ENCODE measurements at regions not wholly inside any gene's neighbourhood (a gene's known extent, or its start where the extent isn't known, plus 50 kb on each side); places are given as distances from the start of the nearest gene placed in this dataset.

- no peak for DNase-seq (ENCODE audit: low read depth, low spot score)
Observed at GRCh38 chr21:18191139-18191538, 53.5 kb upstream of the CHODL start.

- DNase-seq (ENCODE audit: low read depth, low spot score): no peak
Observed at GRCh38 chr21:18178509-18178908, 66.1 kb upstream of the CHODL start.

- no peak for DNase-seq (ENCODE audit: low read depth, low spot score)
Observed at GRCh38 chr21:18174370-18174769, 70.3 kb upstream of the CHODL start.

- DNase-seq (ENCODE audit: low read depth, low spot score): no peak
Observed at GRCh38 chr21:18170829-18171228, 73.8 kb upstream of the CHODL start.

GRCh38 chr21:18170221-18170620, 74.4 kb upstream of the CHODL start:
- DNase-seq (ENCODE audit: low read depth, low spot score): no peak

GRCh38 chr21:18168108-18168507, 76.5 kb upstream of the CHODL start:
- DNase-seq (ENCODE audit: low read depth, low spot score): no peak

- no peak for DNase-seq (ENCODE audit: low read depth, low spot score)
Observed at GRCh38 chr21:18164933-18165332, 79.7 kb upstream of the CHODL start.

- no peak for DNase-seq (ENCODE audit: low read depth, low spot score)
Observed at GRCh38 chr21:18164483-18164882, 80.2 kb upstream of the CHODL start.

- DNase-seq (ENCODE audit: low read depth, low spot score): no peak
Observed at GRCh38 chr21:18163956-18164355, 80.7 kb upstream of the CHODL start.

GRCh38 chr21:18161841-18162240, 82.8 kb upstream of the CHODL start:
- no peak for DNase-seq (ENCODE audit: low read depth, low spot score)

GRCh38 chr21:18157406-18157805, 87.2 kb upstream of the CHODL start:
- DNase-seq (ENCODE audit: low read depth, low spot score): no peak

GRCh38 chr21:18155508-18156193, 89.0 kb upstream of the CHODL start:
- DNase-seq (ENCODE audit: low read depth, low spot score): peak; percentile 57

- DNase-seq (ENCODE audit: low read depth, low spot score): no peak
Observed at GRCh38 chr21:18153063-18153462, 91.6 kb upstream of the CHODL start.

GRCh38 chr21:18152371-18152770, 92.3 kb upstream of the CHODL start:
- DNase-seq (ENCODE audit: low read depth, low spot score): no peak

GRCh38 chr21:18151046-18151445, 93.6 kb upstream of the CHODL start:
- DNase-seq (ENCODE audit: low read depth, low spot score): no peak

GRCh38 chr21:18148401-18148800, 96.2 kb upstream of the CHODL start:
- no peak for DNase-seq (ENCODE audit: low read depth, low spot score)

GRCh38 chr21:18147678-18148077, 97.0 kb upstream of the CHODL start:
- no peak for DNase-seq (ENCODE audit: low read depth, low spot score)

- no peak for DNase-seq (ENCODE audit: low read depth, low spot score)
Observed at GRCh38 chr21:18146820-18147219, 97.8 kb upstream of the CHODL start.

GRCh38 chr21:18144339-18144738, 100.3 kb upstream of the CHODL start:
- DNase-seq (ENCODE audit: low read depth, low spot score): no peak

GRCh38 chr21:18142655-18143054, 102.0 kb upstream of the CHODL start:
- no peak for DNase-seq (ENCODE audit: low read depth, low spot score)

GRCh38 chr21:18138507-18138906, 106.1 kb upstream of the CHODL start:
- no peak for DNase-seq (ENCODE audit: low read depth, low spot score)

GRCh38 chr21:18129526-18129925, 115.1 kb upstream of the CHODL start:
- no peak for DNase-seq (ENCODE audit: low read depth, low spot score)

GRCh38 chr21:18118566-18118965, 126.1 kb upstream of the CHODL start:
- DNase-seq (ENCODE audit: low read depth, low spot score): no peak

- no peak for DNase-seq (ENCODE audit: low read depth, low spot score)
Observed at GRCh38 chr21:18117176-18117575, 127.5 kb upstream of the CHODL start.
